GM23338 (cell line): ENCODE measurements at regions not wholly inside any gene's neighbourhood (a gene's known extent, or its start where the extent isn't known, plus 50 kb on each side); places are given as distances from the start of the nearest gene placed in this dataset.

Experiments
- ATAC-seq: fragments of 200-7000 bp; cut with Tn5 transposase; 3 replicates; pipeline ENCODE4 v1.9.1; 2020
- DNase-seq: peaks from one replicate; pipeline ENCODE4 v3.0.0-alpha.2; 2015; ENCODE audit warnings: low spot score
- H2AFZ ChIP-seq: fragments of 200-600 bp; sonication (generic); 2 replicates; pipeline ENCODE4 v1.8.0; 2016; ENCODE audit warnings: antibody characterized with exemption, mild to moderate bottlenecking, moderate library complexity
- H3F3A ChIP-seq: fragments of 200-600 bp; sonication (generic); replicated peaks from 2 replicates; pipeline ENCODE4 v1.8.0; 2017; ENCODE audit warnings: antibody characterized with exemption, mixed run types, low read depth
- H3K27ac ChIP-seq: fragments of 200-600 bp; sonication (generic); 2 replicates; pipeline ENCODE4 v1.6.1; 2016; ENCODE audit warnings: low read depth
- H3K27me3 ChIP-seq: fragments of 200-600 bp; sonication (generic); 2 replicates; pipeline ENCODE4 v1.8.0; 2016; ENCODE audit warnings: mild to moderate bottlenecking, mixed run types, moderate library complexity; ENCODE audit not compliant: insufficient read depth
- H3K36me3 ChIP-seq: fragments of 200-600 bp; sonication (generic); 2 replicates; pipeline ENCODE4 v1.8.0; 2016; ENCODE audit warnings: mild to moderate bottlenecking; ENCODE audit not compliant: insufficient read depth
- H3K4me1 ChIP-seq: fragments of 200-600 bp; sonication (generic); 2 replicates; pipeline ENCODE4 v1.8.0; 2016; ENCODE audit warnings: mild to moderate bottlenecking, moderate library complexity; ENCODE audit not compliant: insufficient read depth
- H3K4me2 ChIP-seq: fragments of 200-600 bp; sonication (generic); 2 replicates; pipeline ENCODE4 v1.7.1; 2017; ENCODE audit warnings: mixed run types
- H3K4me3 ChIP-seq: fragments of 200-600 bp; sonication (generic); 2 replicates; pipeline ENCODE4 v1.6.1; 2016; ENCODE audit warnings: mixed run types
- H3K79me2 ChIP-seq: fragments of 200-600 bp; sonication (generic); replicated peaks from 2 replicates; pipeline ENCODE4 v1.8.0; 2017; ENCODE audit warnings: mild to moderate bottlenecking; ENCODE audit not compliant: insufficient read depth
- H3K9me2 ChIP-seq: fragments of 200-600 bp; sonication (generic); 2 replicates; pipeline ENCODE4 v1.8.0; 2017; ENCODE audit not compliant: insufficient read depth
- H4K20me1 ChIP-seq: fragments of 200-600 bp; sonication (generic); replicated peaks from 2 replicates; pipeline ENCODE4 v1.8.0; 2017; ENCODE audit warnings: mild to moderate bottlenecking; ENCODE audit not compliant: insufficient read depth
- H3K27ac Mint-ChIP-seq: 2 replicates; pipeline ENCODE4 v1.8.0; 2020; ENCODE audit warnings: inconsistent platforms, mild to moderate bottlenecking, moderate library complexity, mixed read lengths
- H3K27me3 Mint-ChIP-seq: 3 replicates; pipeline ENCODE4 v1.8.0; 2022; ENCODE audit warnings: low read depth, mild to moderate bottlenecking, moderate library complexity, mixed read lengths, inconsistent platforms; ENCODE audit not compliant: insufficient read depth, poor library complexity
- H3K36me3 Mint-ChIP-seq: 3 replicates; pipeline ENCODE4 v1.8.0; 2021; ENCODE audit warnings: low read depth, mild to moderate bottlenecking, inconsistent platforms, moderate library complexity, mixed read lengths
- H3K4me1 Mint-ChIP-seq: 3 replicates; pipeline ENCODE4 v1.8.0; 2020; ENCODE audit warnings: mild to moderate bottlenecking, inconsistent platforms, mixed read lengths
- H3K4me3 Mint-ChIP-seq: 3 replicates; pipeline ENCODE4 v1.8.0; 2021; ENCODE audit warnings: moderate library complexity, mild to moderate bottlenecking, inconsistent platforms, mixed read lengths
- H3K9me3 Mint-ChIP-seq: 3 replicates; pipeline ENCODE4 v1.8.0; 2020; ENCODE audit warnings: moderate library complexity, mild to moderate bottlenecking, inconsistent platforms, mixed read lengths
- CTCF ChIP-seq, 2 experiments: fragments of 200-600 bp in 1 of 2; sonication (generic) in 1 of 2; conservative IDR thresholded peaks; 2 replicates each; pipeline versions ENCODE4 v1.5.1 to v1.6.1; 2016 to 2017; ENCODE audit warnings: antibody characterized with exemption in 2 of 2, low read depth in 2 of 2, mild to moderate bottlenecking in 2 of 2, moderate library complexity in 1 of 2
- EZH2 ChIP-seq: fragments of 200-600 bp; sonication (generic); IDR thresholded peaks from one replicate; pipeline ENCODE4 v1.8.0; 2017; ENCODE audit warnings: antibody characterized with exemption, mild to moderate bottlenecking, low read depth; ENCODE audit not compliant: unreplicated experiment
- JUNB ChIP-seq: IDR thresholded peaks from one replicate; pipeline ENCODE4 v1.6.1; 2016; ENCODE audit warnings: antibody characterized with exemption; ENCODE audit not compliant: unreplicated experiment
- NANOG ChIP-seq: IDR thresholded peaks from 2 replicates; pipeline ENCODE4 v1.6.1; 2016; ENCODE audit warnings: antibody characterized with exemption, borderline replicate concordance
- POLR2AphosphoS5 ChIP-seq: IDR thresholded peaks from 2 replicates; pipeline ENCODE4 v1.6.1; 2016; ENCODE audit warnings: antibody characterized with exemption, low read depth
- REST ChIP-seq: IDR thresholded peaks from one replicate; pipeline ENCODE4 v1.6.1; 2018; ENCODE audit warnings: antibody characterized with exemption; ENCODE audit not compliant: unreplicated experiment
- ZNF114 ChIP-seq: fragments of 250-450 bp; sonication (Bioruptor Pico); IDR thresholded peaks from 2 replicates; pipeline ENCODE4 v1.5.0; 2020; ENCODE audit warnings: mild to moderate bottlenecking, moderate library complexity
- ZNF331 ChIP-seq: fragments of 250-450 bp; sonication (Bioruptor Pico); IDR thresholded peaks from 2 replicates; pipeline ENCODE4 v1.5.0; 2020; ENCODE audit warnings: low read depth, mild to moderate bottlenecking, moderate library complexity
- TF ChIP-seq, protein P1 (sequence below): IDR thresholded peaks from 2 replicates; pipeline ENCODE4 v1.6.1; 2016; ENCODE audit warnings: antibody characterized with exemption

- H3K9me2 ChIP-seq, result 0 out of 2 replicates have a peak, but pooled peaks cover 3% of the 10 kb centered on the region
- no peak overlapping the region for H3K4me3 Mint-ChIP-seq
Measured at GRCh38 chr9:80784647-80785046, 904.7 kb downstream of the TLE1 start.

DNA sequence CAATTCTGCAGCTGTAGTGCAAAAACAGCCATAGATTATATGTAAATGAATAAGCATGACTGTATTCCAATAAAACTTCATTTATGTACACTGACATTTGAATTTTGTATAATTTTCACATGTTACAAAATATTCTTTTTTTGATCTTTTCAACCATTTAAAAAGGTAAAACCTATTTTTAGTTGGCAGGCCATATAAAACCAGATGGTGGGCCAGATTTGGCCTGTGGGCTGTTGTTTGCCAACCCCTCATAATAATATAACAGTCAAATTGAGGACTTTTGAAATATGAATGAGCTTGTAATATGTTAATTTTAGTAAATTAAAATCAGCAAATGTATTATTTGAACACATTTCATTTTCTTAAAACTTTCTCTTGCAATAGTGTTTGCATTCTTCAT lies 913.4 kb downstream of the TLE1 start:
- Mint-ChIP-seq H3K36me3 (no peaks in the 10 kb centered on the region), H3K4me1 (no peaks in the 10 kb centered on the region), H3K27ac (no peak overlapping the region), H3K9me3 (no peaks in the 10 kb centered on the region), H3K27me3 (no peaks in the 10 kb centered on the region), H3K4me3 (no peak overlapping the region)
- ATAC-seq, result no peak
- Histone ChIP-seq H3K4me2 (no peak overlapping the region), H3K79me2 (no peaks in the 10 kb centered on the region), H4K20me1 (no peaks in the 10 kb centered on the region), H3F3A (no peaks in the 10 kb centered on the region), H3K36me3 (no peaks in the 10 kb centered on the region), H3K27ac (no peak overlapping the region), H3K9me2 (no peaks in the 10 kb centered on the region), H3K4me1 (no peaks in the 10 kb centered on the region), H3K4me3 (no peak overlapping the region), H3K27me3 (no peaks in the 10 kb centered on the region), H2AFZ (no peak overlapping the region)
- no peak for DNase-seq
- no peak for TF ChIP-seq ZNF114 (CRISPR knock-in tag)
- no peak for TF ChIP-seq CTCF (conservative IDR thresholded peaks at IDR 0.05; ENCODE audit: low read depth in 2 of 2)

More at GRCh38 chr9:80784647-80785046, 904.7 kb downstream of the TLE1 start:
- Histone ChIP-seq H3K27me3 (no peaks in the 10 kb centered on the region), H3K4me2 (no peak overlapping the region), H3K4me3 (no peak overlapping the region), H3K79me2 (no peaks in the 10 kb centered on the region), H3F3A (no peaks in the 10 kb centered on the region), H3K4me1 (no peaks in the 10 kb centered on the region), H4K20me1 (no peaks in the 10 kb centered on the region), H3K27ac (no peak overlapping the region), H2AFZ (no peak overlapping the region), H3K36me3 (no peaks in the 10 kb centered on the region)
- no peaks in the 10 kb centered on the region for H3K27me3 Mint-ChIP-seq
- H3K36me3 Mint-ChIP-seq, result no peaks in the 10 kb centered on the region
- ATAC-seq, result no peak
- H3K4me1 Mint-ChIP-seq, result no peaks in the 10 kb centered on the region
- no peak for DNase-seq
- no peaks in the 10 kb centered on the region; the same call in 2 of the 3 replicates for H3K9me3 Mint-ChIP-seq
- TF ChIP-seq NANOG (no peak), REST (no peak), POLR2AphosphoS5 (no peak), EZH2 (no peak), ZNF114 (CRISPR knock-in tag) (no peak), ZNF331 (no peak), JUNB (no peak)
- TF ChIP-seq, protein P1, sequence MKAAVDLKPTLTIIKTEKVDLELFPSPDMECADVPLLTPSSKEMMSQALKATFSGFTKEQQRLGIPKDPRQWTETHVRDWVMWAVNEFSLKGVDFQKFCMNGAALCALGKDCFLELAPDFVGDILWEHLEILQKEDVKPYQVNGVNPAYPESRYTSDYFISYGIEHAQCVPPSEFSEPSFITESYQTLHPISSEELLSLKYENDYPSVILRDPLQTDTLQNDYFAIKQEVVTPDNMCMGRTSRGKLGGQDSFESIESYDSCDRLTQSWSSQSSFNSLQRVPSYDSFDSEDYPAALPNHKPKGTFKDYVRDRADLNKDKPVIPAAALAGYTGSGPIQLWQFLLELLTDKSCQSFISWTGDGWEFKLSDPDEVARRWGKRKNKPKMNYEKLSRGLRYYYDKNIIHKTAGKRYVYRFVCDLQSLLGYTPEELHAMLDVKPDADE, result no peak
- no peak overlapping the region for H3K27ac Mint-ChIP-seq
